H4 (cell line): ENCODE measurements at regions not wholly inside any gene's neighbourhood (a gene's known extent, or its start where the extent isn't known, plus 50 kb on each side); places are given as distances from the start of the nearest gene placed in this dataset.
"Not testable (repeated sequence)": the region's sequence is repeated elsewhere in the genome, so short reads cannot be mapped to it uniquely, and the experiment has no call there.

ENCODE experiments used
- DNase-seq: peaks from one replicate; pipeline ENCODE4 v3.0.0-alpha.2; 2015; ENCODE audit warnings: low spot score

GRCh38 chr3:159655202-159655601, 333.4 kb upstream of the IL12A start:
- DNase-seq, result no peak

GRCh38 chr3:159657176-159657575, 331.5 kb upstream of the IL12A start:
- DNase-seq, result no peak

- DNase-seq, result no peak
Observed at GRCh38 chr3:159657629-159658028, 331.0 kb upstream of the IL12A start.

- no peak for DNase-seq
Observed at GRCh38 chr3:159660326-159660725, 328.3 kb upstream of the IL12A start.

GRCh38 chr3:159660901-159661300, 327.7 kb upstream of the IL12A start:
- DNase-seq, result no peak

- DNase-seq, result no peak
Observed at GRCh38 chr3:159662549-159662948, 326.1 kb upstream of the IL12A start.

- no peak for DNase-seq
Observed at GRCh38 chr3:159664006-159664405, 324.6 kb upstream of the IL12A start.

GRCh38 chr3:159664653-159665052, 324.0 kb upstream of the IL12A start:
- DNase-seq, result no peak

GRCh38 chr3:159667261-159667660, 321.4 kb upstream of the IL12A start:
- no peak for DNase-seq

GRCh38 chr3:159668461-159668860, 320.2 kb upstream of the IL12A start:
- no peak for DNase-seq

- DNase-seq, result peak; percentile 37
Observed at GRCh38 chr3:159668990-159669476, 319.6 kb upstream of the IL12A start.

- DNase-seq, result no peak
Observed at GRCh38 chr3:159669766-159670165, 318.9 kb upstream of the IL12A start.

- no peak for DNase-seq
Observed at GRCh38 chr3:159672728-159673688, 315.6 kb upstream of the IL12A start.

GRCh38 chr3:159674583-159674982, 314.1 kb upstream of the IL12A start:
- no peak for DNase-seq

- no peak for DNase-seq
Observed at GRCh38 chr3:159675285-159675684, 313.4 kb upstream of the IL12A start.

GRCh38 chr3:159679900-159680299, 308.7 kb upstream of the IL12A start:
- DNase-seq, result no peak

- not testable (repeated sequence) for DNase-seq
Observed at GRCh38 chr3:159681717-159682116, 306.9 kb upstream of the IL12A start.

- DNase-seq, result no peak
Observed at GRCh38 chr3:159685801-159686200, 302.8 kb upstream of the IL12A start.

- no peak for DNase-seq
Observed at GRCh38 chr3:159693226-159693625, 295.4 kb upstream of the IL12A start.

GRCh38 chr3:159711560-159712333, 276.9 kb upstream of the IL12A start:
- peak; percentile 77 for DNase-seq

GRCh38 chr3:159721324-159721723, 267.3 kb upstream of the IL12A start:
- no peak for DNase-seq

- DNase-seq, result no peak
Observed at GRCh38 chr3:159723295-159723694, 265.3 kb upstream of the IL12A start.

- DNase-seq, result no peak
Observed at GRCh38 chr3:159724627-159725026, 264.0 kb upstream of the IL12A start.
